HL-60 (cell line): ENCODE measurements at regions not wholly inside any gene's neighbourhood (a gene's known extent, or its start where the extent isn't known, plus 50 kb on each side); places are given as distances from the start of the nearest gene placed in this dataset.

Source experiments
- GABPA ChIP-seq: IDR thresholded peaks from 2 replicates; pipeline ENCODE4 v1.6.1; 2012; ENCODE audit warnings: low read depth
- POLR2AphosphoS5 ChIP-seq: IDR thresholded peaks from 2 replicates; pipeline ENCODE4 v1.6.1; 2012; ENCODE audit warnings: low read depth
- REST ChIP-seq: IDR thresholded peaks from 2 replicates; pipeline ENCODE4 v1.6.1; 2012; ENCODE audit warnings: low read depth; ENCODE audit not compliant: insufficient replicate concordance
- SPI1 ChIP-seq: IDR thresholded peaks from 2 replicates; pipeline ENCODE4 v1.6.1; 2012; ENCODE audit warnings: low read depth, mild to moderate bottlenecking, borderline replicate concordance
- TF ChIP-seq, protein P1 (sequence below): IDR thresholded peaks from one replicate; pipeline ENCODE4 v1.5.1; 2011; ENCODE audit warnings: low read length, control low read depth, inconsistent platforms; ENCODE audit not compliant: insufficient read depth

DNA sequence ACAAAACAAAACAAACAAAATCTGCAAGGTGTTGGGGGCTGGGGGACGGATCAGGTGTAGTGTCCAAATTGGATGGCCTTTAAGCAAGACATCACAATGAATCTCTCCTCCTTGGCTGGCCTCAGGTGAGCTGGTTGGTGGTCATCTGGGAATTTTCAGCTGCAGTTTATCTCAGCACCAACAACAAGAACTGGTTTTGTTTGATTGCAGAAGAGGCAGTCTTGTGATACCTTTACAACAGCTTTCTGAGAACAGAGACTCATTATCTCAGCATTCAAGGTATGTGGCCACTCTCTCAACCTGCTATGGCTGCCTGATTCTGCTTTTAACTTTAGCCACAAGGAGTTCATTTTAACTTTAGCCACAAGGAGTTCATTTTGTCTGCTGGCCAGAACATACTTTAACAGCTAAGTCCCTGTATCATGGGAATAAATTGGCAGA lies 1543.4 kb downstream of the EFNA5 start:
- TF ChIP-seq, protein P1, sequence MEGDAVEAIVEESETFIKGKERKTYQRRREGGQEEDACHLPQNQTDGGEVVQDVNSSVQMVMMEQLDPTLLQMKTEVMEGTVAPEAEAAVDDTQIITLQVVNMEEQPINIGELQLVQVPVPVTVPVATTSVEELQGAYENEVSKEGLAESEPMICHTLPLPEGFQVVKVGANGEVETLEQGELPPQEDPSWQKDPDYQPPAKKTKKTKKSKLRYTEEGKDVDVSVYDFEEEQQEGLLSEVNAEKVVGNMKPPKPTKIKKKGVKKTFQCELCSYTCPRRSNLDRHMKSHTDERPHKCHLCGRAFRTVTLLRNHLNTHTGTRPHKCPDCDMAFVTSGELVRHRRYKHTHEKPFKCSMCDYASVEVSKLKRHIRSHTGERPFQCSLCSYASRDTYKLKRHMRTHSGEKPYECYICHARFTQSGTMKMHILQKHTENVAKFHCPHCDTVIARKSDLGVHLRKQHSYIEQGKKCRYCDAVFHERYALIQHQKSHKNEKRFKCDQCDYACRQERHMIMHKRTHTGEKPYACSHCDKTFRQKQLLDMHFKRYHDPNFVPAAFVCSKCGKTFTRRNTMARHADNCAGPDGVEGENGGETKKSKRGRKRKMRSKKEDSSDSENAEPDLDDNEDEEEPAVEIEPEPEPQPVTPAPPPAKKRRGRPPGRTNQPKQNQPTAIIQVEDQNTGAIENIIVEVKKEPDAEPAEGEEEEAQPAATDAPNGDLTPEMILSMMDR, result no peak
- TF ChIP-seq GABPA, result no peak
- no peak for TF ChIP-seq REST
- TF ChIP-seq POLR2AphosphoS5, result no peak
- no peak for TF ChIP-seq SPI1
